GM23338 (cell line): ENCODE measurements at regions not wholly inside any gene's neighbourhood (a gene's known extent, or its start where the extent isn't known, plus 50 kb on each side); places are given as distances from the start of the nearest gene placed in this dataset.

Experiments
- ATAC-seq: fragments of 200-7000 bp; cut with Tn5 transposase; 3 replicates; pipeline ENCODE4 v1.9.1; 2020
- DNase-seq: peaks from one replicate; pipeline ENCODE4 v3.0.0-alpha.2; 2015; ENCODE audit warnings: low spot score
- H2AFZ ChIP-seq: fragments of 200-600 bp; sonication (generic); 2 replicates; pipeline ENCODE4 v1.8.0; 2016; ENCODE audit warnings: antibody characterized with exemption, mild to moderate bottlenecking, moderate library complexity
- H3F3A ChIP-seq: fragments of 200-600 bp; sonication (generic); replicated peaks from 2 replicates; pipeline ENCODE4 v1.8.0; 2017; ENCODE audit warnings: antibody characterized with exemption, mixed run types, low read depth
- H3K27ac ChIP-seq: fragments of 200-600 bp; sonication (generic); 2 replicates; pipeline ENCODE4 v1.6.1; 2016; ENCODE audit warnings: low read depth
- H3K27me3 ChIP-seq: fragments of 200-600 bp; sonication (generic); 2 replicates; pipeline ENCODE4 v1.8.0; 2016; ENCODE audit warnings: mild to moderate bottlenecking, mixed run types, moderate library complexity; ENCODE audit not compliant: insufficient read depth
- H3K36me3 ChIP-seq: fragments of 200-600 bp; sonication (generic); 2 replicates; pipeline ENCODE4 v1.8.0; 2016; ENCODE audit warnings: mild to moderate bottlenecking; ENCODE audit not compliant: insufficient read depth
- H3K4me1 ChIP-seq: fragments of 200-600 bp; sonication (generic); 2 replicates; pipeline ENCODE4 v1.8.0; 2016; ENCODE audit warnings: mild to moderate bottlenecking, moderate library complexity; ENCODE audit not compliant: insufficient read depth
- H3K4me2 ChIP-seq: fragments of 200-600 bp; sonication (generic); 2 replicates; pipeline ENCODE4 v1.7.1; 2017; ENCODE audit warnings: mixed run types
- H3K4me3 ChIP-seq: fragments of 200-600 bp; sonication (generic); 2 replicates; pipeline ENCODE4 v1.6.1; 2016; ENCODE audit warnings: mixed run types
- H3K79me2 ChIP-seq: fragments of 200-600 bp; sonication (generic); replicated peaks from 2 replicates; pipeline ENCODE4 v1.8.0; 2017; ENCODE audit warnings: mild to moderate bottlenecking; ENCODE audit not compliant: insufficient read depth
- H3K9me2 ChIP-seq: fragments of 200-600 bp; sonication (generic); 2 replicates; pipeline ENCODE4 v1.8.0; 2017; ENCODE audit not compliant: insufficient read depth
- H4K20me1 ChIP-seq: fragments of 200-600 bp; sonication (generic); replicated peaks from 2 replicates; pipeline ENCODE4 v1.8.0; 2017; ENCODE audit warnings: mild to moderate bottlenecking; ENCODE audit not compliant: insufficient read depth
- H3K27ac Mint-ChIP-seq: 2 replicates; pipeline ENCODE4 v1.8.0; 2020; ENCODE audit warnings: inconsistent platforms, mild to moderate bottlenecking, moderate library complexity, mixed read lengths
- H3K27me3 Mint-ChIP-seq: 3 replicates; pipeline ENCODE4 v1.8.0; 2022; ENCODE audit warnings: low read depth, mild to moderate bottlenecking, moderate library complexity, mixed read lengths, inconsistent platforms; ENCODE audit not compliant: insufficient read depth, poor library complexity
- H3K36me3 Mint-ChIP-seq: 3 replicates; pipeline ENCODE4 v1.8.0; 2021; ENCODE audit warnings: low read depth, mild to moderate bottlenecking, inconsistent platforms, moderate library complexity, mixed read lengths
- H3K4me1 Mint-ChIP-seq: 3 replicates; pipeline ENCODE4 v1.8.0; 2020; ENCODE audit warnings: mild to moderate bottlenecking, inconsistent platforms, mixed read lengths
- H3K4me3 Mint-ChIP-seq: 3 replicates; pipeline ENCODE4 v1.8.0; 2021; ENCODE audit warnings: moderate library complexity, mild to moderate bottlenecking, inconsistent platforms, mixed read lengths
- H3K9me3 Mint-ChIP-seq: 3 replicates; pipeline ENCODE4 v1.8.0; 2020; ENCODE audit warnings: moderate library complexity, mild to moderate bottlenecking, inconsistent platforms, mixed read lengths
- CREB1 ChIP-seq: fragments of 250-450 bp; sonication (Bioruptor Pico); IDR thresholded peaks from 2 replicates; pipeline ENCODE4 v1.5.0; 2020; ENCODE audit warnings: low read depth, mild to moderate bottlenecking, moderate library complexity
- POLR2AphosphoS5 ChIP-seq: IDR thresholded peaks from 2 replicates; pipeline ENCODE4 v1.6.1; 2016; ENCODE audit warnings: antibody characterized with exemption, low read depth
- ZNF114 ChIP-seq: fragments of 250-450 bp; sonication (Bioruptor Pico); IDR thresholded peaks from 2 replicates; pipeline ENCODE4 v1.5.0; 2020; ENCODE audit warnings: mild to moderate bottlenecking, moderate library complexity
- ZNF331 ChIP-seq: fragments of 250-450 bp; sonication (Bioruptor Pico); IDR thresholded peaks from 2 replicates; pipeline ENCODE4 v1.5.0; 2020; ENCODE audit warnings: low read depth, mild to moderate bottlenecking, moderate library complexity
- TF ChIP-seq, protein P1 (sequence below): fragments of 250-450 bp; sonication (Bioruptor Pico); IDR thresholded peaks from 2 replicates; pipeline ENCODE4 v1.5.0; 2020; ENCODE audit warnings: mild to moderate bottlenecking, moderate library complexity
- TF ChIP-seq, protein P2 (sequence below): IDR thresholded peaks from one replicate; pipeline ENCODE4 v1.6.1; 2018; ENCODE audit warnings: antibody characterized with exemption; ENCODE audit not compliant: unreplicated experiment

DNA sequence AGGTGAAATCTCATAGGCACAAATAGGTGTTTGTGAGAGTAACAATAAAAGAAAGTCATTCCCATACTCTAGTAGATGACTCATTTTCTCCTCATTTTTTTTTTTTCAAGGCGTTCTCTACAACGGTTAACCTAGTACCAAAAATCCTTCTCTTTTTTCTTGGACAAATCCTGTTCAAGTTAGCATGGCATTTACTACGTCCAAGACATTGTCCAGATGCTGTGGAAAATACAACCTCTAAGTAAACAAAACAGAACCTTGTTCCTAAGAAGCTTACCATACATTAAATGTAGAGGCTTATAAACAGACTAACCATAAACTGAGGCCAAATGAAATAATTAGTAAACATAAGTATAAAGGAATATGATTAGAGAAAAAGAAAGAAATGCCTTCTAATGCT, 76.2 kb upstream of the RGS4 start:
- no peak overlapping the region for H3K4me3 Mint-ChIP-seq
- Histone ChIP-seq H3K79me2 (no peaks in the 10 kb centered on the region), H2AFZ (no peak overlapping the region), H3K9me2 (no peaks in the 10 kb centered on the region), H3K4me2 (no peak overlapping the region), H3K27me3 (no peaks in the 10 kb centered on the region), H4K20me1 (no peaks in the 10 kb centered on the region), H3K4me3 (no peak overlapping the region), H3F3A (no peaks in the 10 kb centered on the region), H3K27ac (no peak overlapping the region), H3K4me1 (no peaks in the 10 kb centered on the region), H3K36me3 (no peaks in the 10 kb centered on the region)
- no peak for TF ChIP-seq ZNF114
- TF ChIP-seq ZNF331 = no peak
- TF ChIP-seq, protein P1, sequence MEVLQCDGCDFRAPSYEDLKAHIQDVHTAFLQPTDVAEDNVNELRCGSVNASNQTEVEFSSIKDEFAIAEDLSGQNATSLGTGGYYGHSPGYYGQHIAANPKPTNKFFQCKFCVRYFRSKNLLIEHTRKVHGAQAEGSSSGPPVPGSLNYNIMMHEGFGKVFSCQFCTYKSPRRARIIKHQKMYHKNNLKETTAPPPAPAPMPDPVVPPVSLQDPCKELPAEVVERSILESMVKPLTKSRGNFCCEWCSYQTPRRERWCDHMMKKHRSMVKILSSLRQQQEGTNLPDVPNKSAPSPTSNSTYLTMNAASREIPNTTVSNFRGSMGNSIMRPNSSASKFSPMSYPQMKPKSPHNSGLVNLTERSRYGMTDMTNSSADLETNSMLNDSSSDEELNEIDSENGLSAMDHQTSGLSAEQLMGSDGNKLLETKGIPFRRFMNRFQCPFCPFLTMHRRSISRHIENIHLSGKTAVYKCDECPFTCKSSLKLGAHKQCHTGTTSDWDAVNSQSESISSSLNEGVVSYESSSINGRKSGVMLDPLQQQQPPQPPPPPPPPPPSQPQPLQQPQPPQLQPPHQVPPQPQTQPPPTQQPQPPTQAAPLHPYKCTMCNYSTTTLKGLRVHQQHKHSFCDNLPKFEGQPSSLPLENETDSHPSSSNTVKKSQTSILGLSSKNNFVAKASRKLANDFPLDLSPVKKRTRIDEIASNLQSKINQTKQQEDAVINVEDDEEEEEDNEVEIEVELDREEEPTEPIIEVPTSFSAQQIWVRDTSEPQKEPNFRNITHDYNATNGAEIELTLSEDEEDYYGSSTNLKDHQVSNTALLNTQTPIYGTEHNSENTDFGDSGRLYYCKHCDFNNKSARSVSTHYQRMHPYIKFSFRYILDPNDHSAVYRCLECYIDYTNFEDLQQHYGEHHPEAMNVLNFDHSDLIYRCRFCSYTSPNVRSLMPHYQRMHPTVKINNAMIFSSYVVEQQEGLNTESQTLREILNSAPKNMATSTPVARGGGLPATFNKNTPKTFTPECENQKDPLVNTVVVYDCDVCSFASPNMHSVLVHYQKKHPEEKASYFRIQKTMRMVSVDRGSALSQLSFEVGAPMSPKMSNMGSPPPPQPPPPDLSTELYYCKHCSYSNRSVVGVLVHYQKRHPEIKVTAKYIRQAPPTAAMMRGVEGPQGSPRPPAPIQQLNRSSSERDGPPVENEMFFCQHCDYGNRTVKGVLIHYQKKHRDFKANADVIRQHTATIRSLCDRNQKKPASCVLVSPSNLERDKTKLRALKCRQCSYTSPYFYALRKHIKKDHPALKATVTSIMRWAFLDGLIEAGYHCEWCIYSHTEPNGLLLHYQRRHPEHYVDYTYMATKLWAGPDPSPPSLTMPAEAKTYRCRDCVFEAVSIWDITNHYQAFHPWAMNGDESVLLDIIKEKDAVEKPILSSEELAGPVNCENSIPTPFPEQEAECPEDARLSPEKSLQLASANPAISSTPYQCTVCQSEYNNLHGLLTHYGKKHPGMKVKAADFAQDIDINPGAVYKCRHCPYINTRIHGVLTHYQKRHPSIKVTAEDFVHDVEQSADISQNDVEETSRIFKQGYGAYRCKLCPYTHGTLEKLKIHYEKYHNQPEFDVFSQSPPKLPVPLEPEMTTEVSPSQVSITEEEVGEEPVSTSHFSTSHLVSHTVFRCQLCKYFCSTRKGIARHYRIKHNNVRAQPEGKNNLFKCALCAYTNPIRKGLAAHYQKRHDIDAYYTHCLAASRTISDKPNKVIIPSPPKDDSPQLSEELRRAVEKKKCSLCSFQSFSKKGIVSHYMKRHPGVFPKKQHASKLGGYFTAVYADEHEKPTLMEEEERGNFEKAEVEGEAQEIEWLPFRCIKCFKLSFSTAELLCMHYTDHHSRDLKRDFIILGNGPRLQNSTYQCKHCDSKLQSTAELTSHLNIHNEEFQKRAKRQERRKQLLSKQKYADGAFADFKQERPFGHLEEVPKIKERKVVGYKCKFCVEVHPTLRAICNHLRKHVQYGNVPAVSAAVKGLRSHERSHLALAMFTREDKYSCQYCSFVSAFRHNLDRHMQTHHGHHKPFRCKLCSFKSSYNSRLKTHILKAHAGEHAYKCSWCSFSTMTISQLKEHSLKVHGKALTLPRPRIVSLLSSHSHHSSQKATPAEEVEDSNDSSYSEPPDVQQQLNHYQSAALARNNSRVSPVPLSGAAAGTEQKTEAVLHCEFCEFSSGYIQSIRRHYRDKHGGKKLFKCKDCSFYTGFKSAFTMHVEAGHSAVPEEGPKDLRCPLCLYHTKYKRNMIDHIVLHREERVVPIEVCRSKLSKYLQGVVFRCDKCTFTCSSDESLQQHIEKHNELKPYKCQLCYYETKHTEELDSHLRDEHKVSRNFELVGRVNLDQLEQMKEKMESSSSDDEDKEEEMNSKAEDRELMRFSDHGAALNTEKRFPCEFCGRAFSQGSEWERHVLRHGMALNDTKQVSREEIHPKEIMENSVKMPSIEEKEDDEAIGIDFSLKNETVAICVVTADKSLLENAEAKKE (CRISPR knock-in tag) = no peak
- TF ChIP-seq POLR2AphosphoS5 = no peak
- TF ChIP-seq, protein P2, sequence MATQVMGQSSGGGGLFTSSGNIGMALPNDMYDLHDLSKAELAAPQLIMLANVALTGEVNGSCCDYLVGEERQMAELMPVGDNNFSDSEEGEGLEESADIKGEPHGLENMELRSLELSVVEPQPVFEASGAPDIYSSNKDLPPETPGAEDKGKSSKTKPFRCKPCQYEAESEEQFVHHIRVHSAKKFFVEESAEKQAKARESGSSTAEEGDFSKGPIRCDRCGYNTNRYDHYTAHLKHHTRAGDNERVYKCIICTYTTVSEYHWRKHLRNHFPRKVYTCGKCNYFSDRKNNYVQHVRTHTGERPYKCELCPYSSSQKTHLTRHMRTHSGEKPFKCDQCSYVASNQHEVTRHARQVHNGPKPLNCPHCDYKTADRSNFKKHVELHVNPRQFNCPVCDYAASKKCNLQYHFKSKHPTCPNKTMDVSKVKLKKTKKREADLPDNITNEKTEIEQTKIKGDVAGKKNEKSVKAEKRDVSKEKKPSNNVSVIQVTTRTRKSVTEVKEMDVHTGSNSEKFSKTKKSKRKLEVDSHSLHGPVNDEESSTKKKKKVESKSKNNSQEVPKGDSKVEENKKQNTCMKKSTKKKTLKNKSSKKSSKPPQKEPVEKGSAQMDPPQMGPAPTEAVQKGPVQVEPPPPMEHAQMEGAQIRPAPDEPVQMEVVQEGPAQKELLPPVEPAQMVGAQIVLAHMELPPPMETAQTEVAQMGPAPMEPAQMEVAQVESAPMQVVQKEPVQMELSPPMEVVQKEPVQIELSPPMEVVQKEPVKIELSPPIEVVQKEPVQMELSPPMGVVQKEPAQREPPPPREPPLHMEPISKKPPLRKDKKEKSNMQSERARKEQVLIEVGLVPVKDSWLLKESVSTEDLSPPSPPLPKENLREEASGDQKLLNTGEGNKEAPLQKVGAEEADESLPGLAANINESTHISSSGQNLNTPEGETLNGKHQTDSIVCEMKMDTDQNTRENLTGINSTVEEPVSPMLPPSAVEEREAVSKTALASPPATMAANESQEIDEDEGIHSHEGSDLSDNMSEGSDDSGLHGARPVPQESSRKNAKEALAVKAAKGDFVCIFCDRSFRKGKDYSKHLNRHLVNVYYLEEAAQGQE = no peak
- no peak for TF ChIP-seq CREB1 (CRISPR knock-in tag)
- ATAC-seq (no peak), DNase-seq (no peak)
- no peaks in the 10 kb centered on the region for H3K4me1 Mint-ChIP-seq
- no peaks in the 10 kb centered on the region for H3K36me3 Mint-ChIP-seq
- peaks cover 4% of the 10 kb centered on the region for H3K27me3 Mint-ChIP-seq
- no peak overlapping the region for H3K27ac Mint-ChIP-seq
- no peaks in the 10 kb centered on the region for H3K9me3 Mint-ChIP-seq
